Activated naive CD4-positive, alpha-beta T cell treated with anti-CD3 and anti-CD28 coated beads, Interleukin-2, amount 50 U/mL, for 72 hours (primary cell): ENCODE measurements at regions not wholly inside any gene's neighbourhood (a gene's known extent, or its start where the extent isn't known, plus 50 kb on each side); places are given as distances from the start of the nearest gene placed in this dataset.
A peak's percentile ranks its signal among the peaks of the same experiment; 100 is the strongest.
"Not testable (repeated sequence)": the region's sequence is repeated elsewhere in the genome, so short reads cannot be mapped to it uniquely, and the experiment has no call there.

Source experiments
- ATAC-seq, 2 donors: fragments of 150-1000 bp; cut with Tn5 transposase; 2 replicates each; pipeline ENCODE4 v1.10.0; 2021; ENCODE audit warnings: mild to moderate bottlenecking in 2 of 2, moderate library complexity in 2 of 2
- DNase-seq, 2 donors: peaks; one replicate each; pipeline ENCODE4 v3.0.0; 2021 to 2022; ENCODE audit warnings: low spot score in 2 of 2
- H3K27ac Mint-ChIP-seq, 2 donors: one replicate each; pipeline ENCODE4 v1.8.0; 2022; ENCODE audit warnings: mild to moderate bottlenecking in 2 of 2, mixed read lengths in 2 of 2
- H3K36me3 Mint-ChIP-seq, 2 donors: one replicate each; pipeline ENCODE4 v1.8.0; 2022; ENCODE audit warnings: mixed read lengths in 2 of 2
- H3K9me3 Mint-ChIP-seq, 2 donors: one replicate each; pipeline ENCODE4 v1.8.0; 2022; ENCODE audit warnings: mixed read lengths in 2 of 2

- Mint-ChIP-seq H3K27ac (no peak overlapping the region), H3K9me3 (peaks cover 12 to 16% of the 10 kb centered on the region in 2 donors), H3K36me3 (peaks cover 17% of the 10 kb centered on the region in 2 donors)
- DNase-seq, result no peak
- no peak for ATAC-seq
Observed at GRCh38 chr3:27610800-27611525, 111.2 kb downstream of the EOMES start.

GRCh38 chr3:27607370-27607769 is 114.8 kb downstream of the EOMES start:
- H3K36me3 Mint-ChIP-seq, result no peaks in the 10 kb centered on the region
- H3K9me3 Mint-ChIP-seq, result peaks cover 0 to 5% of the 10 kb centered on the region in 2 donors
- no peak overlapping the region for H3K27ac Mint-ChIP-seq

GRCh38 chr3:27606537-27606936 is 115.6 kb downstream of the EOMES start:
- H3K27ac Mint-ChIP-seq, result no peak overlapping the region
- ATAC-seq (no peak), DNase-seq (no peak)
- H3K36me3 Mint-ChIP-seq, result no peaks in the 10 kb centered on the region
- H3K9me3 Mint-ChIP-seq, result peaks cover 0 to 1% of the 10 kb centered on the region in 2 donors

More at GRCh38 chr3:27607370-27607769, 114.8 kb downstream of the EOMES start:
- no peak for ATAC-seq
- DNase-seq, result no peak

- not testable (repeated sequence) for H3K27ac Mint-ChIP-seq, DNase-seq, H3K36me3 Mint-ChIP-seq, H3K9me3 Mint-ChIP-seq, ATAC-seq
Observed at GRCh38 chr3:27601311-27601710, 117.1 kb upstream of the SLC4A7 start.

GRCh38 chr3:27599741-27600140 is 115.6 kb upstream of the SLC4A7 start:
- ATAC-seq, DNase-seq, H3K27ac Mint-ChIP-seq, H3K9me3 Mint-ChIP-seq, H3K36me3 Mint-ChIP-seq: not testable (repeated sequence)

GRCh38 chr3:27596921-27597320 is 112.7 kb upstream of the SLC4A7 start:
- DNase-seq (no peak), ATAC-seq (peak in 1 of 2 donors; percentile 28)
- Mint-ChIP-seq H3K36me3 (no peaks in the 10 kb centered on the region), H3K9me3 (no peaks in the 10 kb centered on the region), H3K27ac (no peak overlapping the region)

GRCh38 chr3:27596334-27596841 is 112.2 kb upstream of the SLC4A7 start:
- Mint-ChIP-seq H3K9me3 (peaks cover 4% of the 10 kb centered on the region in 2 donors), H3K36me3 (no peaks in the 10 kb centered on the region), H3K27ac (peak overlapping the region in 1 of 2 donors; percentile 70)
- DNase-seq (no peak), ATAC-seq (peak; percentile 47 to 83)

- ATAC-seq (no peak), DNase-seq (no peak)
- Mint-ChIP-seq H3K27ac (no peak overlapping the region), H3K36me3 (no peaks in the 10 kb centered on the region), H3K9me3 (peaks cover 4 to 5% of the 10 kb centered on the region in 2 donors)
Observed at GRCh38 chr3:27594096-27594690, 110.0 kb upstream of the SLC4A7 start.

GRCh38 chr3:27593173-27593572 is 109.0 kb upstream of the SLC4A7 start:
- peaks cover 4 to 5% of the 10 kb centered on the region in 2 donors for H3K9me3 Mint-ChIP-seq
- ATAC-seq, result no peak
- no peak overlapping the region for H3K27ac Mint-ChIP-seq
- no peaks in the 10 kb centered on the region for H3K36me3 Mint-ChIP-seq
- DNase-seq, result no peak

GRCh38 chr3:27591312-27592210 is 107.4 kb upstream of the SLC4A7 start:
- no peaks in the 10 kb centered on the region for H3K36me3 Mint-ChIP-seq
- H3K27ac Mint-ChIP-seq, result peak overlapping the region; percentile 23 to 52
- DNase-seq, result no peak
- peaks cover 4 to 5% of the 10 kb centered on the region in 2 donors for H3K9me3 Mint-ChIP-seq
- peak in 1 of 2 donors; percentile 28 for ATAC-seq

- Mint-ChIP-seq H3K36me3 (no peaks in the 10 kb centered on the region), H3K9me3 (peaks cover 4 to 5% of the 10 kb centered on the region in 2 donors), H3K27ac (peak overlapping the region in 1 of 2 donors; percentile 52)
- DNase-seq (no peak), ATAC-seq (peak; percentile 83 to 85)
Observed at GRCh38 chr3:27590437-27591298, 106.5 kb upstream of the SLC4A7 start.

- Mint-ChIP-seq H3K9me3 (peaks cover 4 to 5% of the 10 kb centered on the region in 2 donors), H3K27ac (no peak overlapping the region)
- no peak for ATAC-seq
Observed at GRCh38 chr3:27589795-27590194, 105.6 kb upstream of the SLC4A7 start.

GRCh38 chr3:27585429-27585828 is 101.2 kb upstream of the SLC4A7 start:
- no peak for ATAC-seq
- no peaks in the 10 kb centered on the region for H3K9me3 Mint-ChIP-seq
- H3K36me3 Mint-ChIP-seq, result no peaks in the 10 kb centered on the region

More at GRCh38 chr3:27589795-27590194, 105.6 kb upstream of the SLC4A7 start:
- DNase-seq, result no peak
- no peaks in the 10 kb centered on the region for H3K36me3 Mint-ChIP-seq

GRCh38 chr3:27584874-27585273 is 100.7 kb upstream of the SLC4A7 start:
- no peak for ATAC-seq
- Mint-ChIP-seq H3K36me3 (no peaks in the 10 kb centered on the region), H3K9me3 (no peaks in the 10 kb centered on the region), H3K27ac (no peak overlapping the region)
- no peak for DNase-seq

More at GRCh38 chr3:27585429-27585828, 101.2 kb upstream of the SLC4A7 start:
- no peak for DNase-seq
- no peak overlapping the region for H3K27ac Mint-ChIP-seq

GRCh38 chr3:27581852-27582251 is 97.7 kb upstream of the SLC4A7 start:
- DNase-seq (no peak), ATAC-seq (no peak)
- no peaks in the 10 kb centered on the region for H3K9me3 Mint-ChIP-seq
- no peak overlapping the region for H3K27ac Mint-ChIP-seq
- no peaks in the 10 kb centered on the region for H3K36me3 Mint-ChIP-seq

GRCh38 chr3:27578032-27578431 is 93.8 kb upstream of the SLC4A7 start:
- DNase-seq (no peak), ATAC-seq (no peak)
- no peaks in the 10 kb centered on the region for H3K9me3 Mint-ChIP-seq
- H3K27ac Mint-ChIP-seq, result no peak overlapping the region
- no peaks in the 10 kb centered on the region for H3K36me3 Mint-ChIP-seq
